GM13977 (cell line): ENCODE measurements at regions not wholly inside any gene's neighbourhood (a gene's known extent, or its start where the extent isn't known, plus 50 kb on each side); places are given as distances from the start of the nearest gene placed in this dataset.

ENCODE experiments used
- DNase-seq: peaks from one replicate; pipeline ENCODE4 v3.0.0; 2012; ENCODE audit warnings: low spot score
- CTCF ChIP-seq: IDR thresholded peaks from 2 replicates; pipeline ENCODE4 v1.5.1; 2012; ENCODE audit warnings: mild to moderate bottlenecking, control low read depth; ENCODE audit not compliant: insufficient read depth; ENCODE audit errors: extremely low read depth, missing control alignments
- in situ Hi-C: fragments of 300-500 bp; cut with MboI; formaldehyde crosslinking; loops from one replicate; pipeline ENCODE4 v1.12.0; 2022; ENCODE audit warnings: low sequenced_read_pairs, low pct_unique_long_range_greater_than_20kb, mixed read lengths, inconsistent platforms; ENCODE audit not compliant: unreplicated experiment

- no peak for DNase-seq
- TF ChIP-seq CTCF = no peak
- in situ Hi-C loops = no loop called here
Measured at GRCh38 chr2:368386-368785, 80.5 kb upstream of the ALKAL2 start.

- in situ Hi-C loops = no loop called here
- no peak for TF ChIP-seq CTCF
- no peak for DNase-seq
Measured at GRCh38 chr2:367246-367645, 79.4 kb upstream of the ALKAL2 start.

- no peak for DNase-seq
- no peak for TF ChIP-seq CTCF
- in situ Hi-C loops = no loop called here
Measured at GRCh38 chr2:366706-367105, 78.8 kb upstream of the ALKAL2 start.

GRCh38 chr2:365367-366275 lies 77.7 kb upstream of the ALKAL2 start:
- no peak for TF ChIP-seq CTCF
- DNase-seq = no peak
- in situ Hi-C loops = no loop called here

- DNase-seq = no peak
- in situ Hi-C loops = no loop called here
- TF ChIP-seq CTCF = no peak
Measured at GRCh38 chr2:363824-364470, 76.1 kb upstream of the ALKAL2 start.

- no peak for TF ChIP-seq CTCF
- no peak for DNase-seq
- in situ Hi-C loops = no loop called here
Measured at GRCh38 chr2:362924-363323, 75.0 kb upstream of the ALKAL2 start.
